NCI-H460 (cell line): ENCODE measurements at regions not wholly inside any gene's neighbourhood (a gene's known extent, or its start where the extent isn't known, plus 50 kb on each side); places are given as distances from the start of the nearest gene placed in this dataset.

ENCODE experiments used
- DNase-seq: peaks from one replicate; pipeline ENCODE4 v3.0.0-alpha.2; 2016; ENCODE audit warnings: low read depth; ENCODE audit errors: extremely low read depth

GRCh38 chr12:4056910-4057845 lies 184.0 kb upstream of the PARP11 start:
- DNase-seq, result no peak

- DNase-seq, result no peak
These were observed 181.4 kb upstream of the PARP11 start for GRCh38 chr12:4054630-4055029.

- no peak for DNase-seq
These were observed 179.5 kb upstream of the PARP11 start for GRCh38 chr12:4052691-4053090.

DNA sequence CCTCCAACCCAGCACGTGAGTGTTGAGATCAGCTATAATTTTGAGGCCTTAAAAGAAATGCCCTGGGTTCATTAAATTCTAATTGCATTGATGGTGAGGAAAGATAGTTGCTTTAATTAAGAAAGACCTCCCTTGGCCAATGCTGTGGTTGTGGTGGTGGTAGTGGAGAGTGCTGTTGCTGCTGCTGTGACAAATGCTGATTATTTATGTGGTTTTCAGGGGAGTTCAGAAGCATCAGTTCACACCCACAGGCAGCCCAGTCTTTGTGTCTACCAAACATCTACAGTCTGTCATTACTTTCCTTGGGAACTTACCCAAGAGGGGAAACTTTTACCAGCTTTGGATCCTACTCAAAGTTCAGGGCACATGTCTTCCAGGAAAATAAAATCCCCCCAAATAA lies 178.4 kb upstream of the PARP11 start:
- DNase-seq, result no peak

- DNase-seq, result no peak
These were observed 177.1 kb upstream of the PARP11 start for GRCh38 chr12:4050340-4050739.

DNA sequence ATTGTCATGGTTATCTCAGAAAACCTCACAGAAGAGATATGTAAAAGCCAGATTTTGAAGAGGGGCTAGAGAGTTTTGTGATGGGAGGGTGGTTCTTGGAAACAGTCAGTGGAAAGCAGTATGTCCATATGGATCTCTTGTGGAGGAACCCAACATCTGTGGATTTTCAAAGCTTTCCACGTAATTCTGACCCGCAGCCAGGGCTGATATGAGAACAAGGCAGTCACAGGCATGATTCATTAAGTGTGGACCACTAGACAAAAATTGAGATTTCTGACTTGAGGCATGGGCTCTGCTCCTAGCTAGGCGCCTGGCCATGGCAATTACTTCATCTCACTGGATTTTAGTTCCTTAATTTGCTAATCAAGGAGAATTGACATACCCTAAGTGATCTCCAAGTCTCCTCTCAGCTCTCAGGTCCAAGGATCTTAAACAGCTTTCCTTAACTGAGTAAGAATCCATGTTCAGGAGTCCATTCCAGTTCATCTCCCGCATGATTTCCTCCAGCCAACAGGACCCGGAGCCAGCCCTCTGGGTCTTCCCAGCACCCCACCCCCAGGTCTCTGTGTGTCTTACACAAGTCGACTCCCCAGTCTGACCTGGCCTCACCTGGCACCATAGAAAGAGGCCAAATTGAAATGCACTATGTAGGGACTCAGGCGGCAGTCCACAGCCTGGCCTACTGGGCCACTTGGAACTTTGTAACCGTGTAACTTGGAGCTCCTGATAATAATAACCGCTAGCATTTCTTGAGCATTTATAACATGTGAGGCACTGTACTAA lies 176.3 kb upstream of the PARP11 start:
- no peak for DNase-seq

DNA sequence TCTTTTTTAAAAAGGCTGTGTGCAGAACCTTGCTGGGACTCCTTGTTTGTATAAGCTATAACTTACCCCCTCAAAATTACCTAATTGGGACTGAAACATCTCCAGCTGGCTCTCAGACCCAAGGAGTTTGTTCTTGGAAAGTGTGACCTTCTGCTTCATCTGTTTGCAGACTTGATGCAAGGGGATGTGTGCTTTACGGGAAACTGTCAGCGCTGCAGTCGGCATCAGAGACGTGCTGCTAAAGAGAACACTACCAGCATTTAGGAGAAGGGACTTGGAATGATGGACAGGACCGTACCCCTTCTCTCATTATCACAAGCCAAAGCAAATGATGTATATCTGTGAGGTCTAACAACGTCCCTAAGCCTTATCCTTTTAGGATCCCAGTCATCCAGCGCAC lies 174.2 kb upstream of the PARP11 start:
- DNase-seq, result no peak

DNA sequence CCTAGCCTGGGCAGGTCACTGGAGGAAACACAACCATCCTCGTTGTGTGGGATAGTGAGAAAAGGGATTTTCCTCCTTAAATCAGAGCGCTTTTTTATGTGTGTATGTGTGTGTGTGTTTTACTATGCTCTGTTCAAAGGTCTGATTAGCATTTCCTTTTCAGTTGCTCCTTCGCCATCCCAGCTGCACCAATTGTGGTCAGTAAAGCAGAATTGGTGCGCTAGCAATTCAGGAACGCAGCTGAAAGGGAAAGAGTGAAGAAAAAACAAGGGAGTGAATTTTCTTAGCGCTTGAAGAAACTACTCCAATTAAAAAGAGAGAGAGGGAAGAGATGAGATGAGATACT lies 173.3 kb upstream of the PARP11 start:
- DNase-seq, result no peak

- DNase-seq, result no peak
These were observed 172.7 kb upstream of the PARP11 start for GRCh38 chr12:4045786-4046494.

DNA sequence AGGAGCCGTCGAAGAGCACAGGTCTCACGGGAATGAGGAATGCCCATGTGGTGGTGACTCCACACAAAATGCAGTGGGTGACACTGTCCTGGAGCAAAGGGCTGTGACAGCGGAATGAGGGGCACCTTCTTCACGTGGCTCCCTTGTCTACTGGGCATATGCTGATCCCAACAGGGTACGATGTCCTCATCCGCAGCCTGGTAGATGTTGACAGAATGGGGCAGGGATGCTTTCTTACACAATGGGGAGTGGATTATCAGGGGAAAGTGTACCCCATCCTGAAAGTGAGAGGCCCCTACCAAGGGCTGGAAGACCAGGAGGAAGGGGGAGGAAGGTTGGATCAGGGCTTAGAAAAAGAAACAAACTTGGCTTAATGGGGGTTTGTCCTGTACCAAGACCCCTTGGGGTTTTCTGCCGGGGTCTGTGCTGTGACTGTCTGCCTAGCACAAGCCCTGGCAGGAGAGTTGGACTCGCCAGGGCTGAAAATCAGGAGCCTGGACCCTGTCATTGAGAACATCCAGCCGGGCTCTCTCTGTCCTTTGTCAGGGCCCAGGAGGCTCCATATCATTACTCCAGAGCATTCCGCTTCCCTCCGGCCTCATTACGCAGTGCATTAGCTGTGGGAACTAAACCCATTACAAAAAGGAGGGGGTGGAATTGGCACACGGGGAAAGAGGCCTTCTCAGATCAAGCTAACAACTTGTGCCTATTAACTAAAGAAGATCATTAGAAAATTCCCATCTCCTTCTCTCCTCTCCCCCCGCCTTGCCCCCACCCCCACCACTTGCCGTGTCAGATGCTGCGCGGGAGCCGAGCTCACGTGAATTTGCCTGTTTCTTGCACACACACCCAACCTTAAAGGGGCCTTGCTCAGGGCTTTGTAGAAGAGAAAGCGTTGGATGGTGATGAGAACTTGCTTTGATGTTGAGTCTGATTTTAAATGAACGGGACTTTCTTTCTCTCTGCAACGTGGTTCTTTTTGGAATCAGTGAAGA lies 171.8 kb upstream of the PARP11 start:
- no peak for DNase-seq

GRCh38 chr12:4044101-4044500 lies 170.9 kb upstream of the PARP11 start:
- DNase-seq, result no peak

GRCh38 chr12:4041187-4041885 lies 168.1 kb upstream of the PARP11 start:
- DNase-seq, result no peak

- no peak for DNase-seq
These were observed 166.7 kb upstream of the PARP11 start for GRCh38 chr12:4039931-4040330.

- DNase-seq, result peak; percentile 2
These were observed 164.6 kb upstream of the PARP11 start for GRCh38 chr12:4037747-4038312.

GRCh38 chr12:4036671-4037271 lies 163.6 kb upstream of the PARP11 start:
- no peak for DNase-seq

DNA sequence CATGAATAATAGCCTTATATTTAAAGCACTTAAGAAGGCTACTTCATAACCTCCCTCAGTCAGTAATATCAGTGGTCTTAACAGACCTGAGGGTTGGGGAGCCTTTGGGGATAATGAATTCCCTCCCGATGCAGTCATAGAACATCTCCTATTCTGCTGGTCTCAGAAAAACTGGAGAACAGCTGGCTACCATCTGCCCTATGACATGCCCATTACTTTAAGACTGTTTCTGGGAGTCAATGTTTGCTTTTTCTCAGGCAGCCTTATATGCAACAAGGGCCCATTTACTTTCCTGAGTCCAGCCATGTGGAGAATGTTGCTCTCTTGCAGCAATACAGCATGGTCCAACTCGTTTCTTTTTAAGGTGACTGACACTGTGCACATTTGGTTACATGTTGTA lies 161.7 kb upstream of the PARP11 start:
- no peak for DNase-seq

GRCh38 chr12:4032924-4033615 lies 159.9 kb upstream of the PARP11 start:
- no peak for DNase-seq

DNA sequence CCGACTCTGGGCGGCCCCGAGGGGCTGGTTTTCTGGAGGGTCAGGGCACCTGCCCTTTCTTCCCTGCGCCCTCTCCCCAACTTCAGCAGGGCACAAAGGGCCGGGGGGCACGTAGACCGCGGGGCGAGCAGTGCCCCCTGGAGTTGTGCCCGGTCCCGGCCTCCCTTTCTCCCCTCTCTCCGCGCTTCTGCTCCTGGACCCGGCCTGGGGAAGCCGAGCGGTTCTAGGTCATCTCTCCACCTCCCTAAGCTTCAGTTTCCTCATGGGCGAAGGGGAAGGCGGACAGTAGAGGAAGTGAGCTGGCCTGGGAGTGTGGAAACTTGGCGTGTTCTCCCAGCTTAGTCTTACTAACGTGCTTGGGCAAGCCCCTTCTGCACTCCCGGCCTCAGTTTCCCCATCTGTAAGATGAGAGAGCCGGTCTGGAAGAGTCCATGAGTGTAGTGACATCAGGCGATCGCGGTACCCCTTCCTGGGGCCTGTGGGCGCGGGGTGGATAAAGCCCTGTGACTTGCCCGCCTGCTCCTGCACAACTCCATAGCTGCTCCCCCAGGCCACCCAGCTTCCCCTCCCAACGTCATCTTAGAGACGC lies 158.6 kb upstream of the PARP11 start:
- no peak for DNase-seq
